Kidney (tissue), 13 donors: ENCODE measurements at regions not wholly inside any gene's neighbourhood (a gene's known extent, or its start where the extent isn't known, plus 50 kb on each side); places are given as distances from the start of the nearest gene placed in this dataset.
A peak's percentile ranks its signal among the peaks of the same experiment; 100 is the strongest.

Source experiments
- DNase-seq, 5 donors: peaks; one replicate each; pipeline ENCODE4 v3.0.0-alpha.2; 2013 to 2020
- FAIRE-seq: peaks from 2 replicates; lab custom pipeline; 2012; peaks lifted over from hg19 to GRCh38; lab: Jason Lieb, UNC
- H3K27ac ChIP-seq, 2 donors: one replicate each; pipeline ENCODE4 v1.7.0; 2013; ENCODE audit warnings: low read depth in 2 of 2, low read length in 2 of 2, inconsistent platforms in 1 of 2
- H3K27me3 ChIP-seq: one replicate; pipeline ENCODE4 v1.7.1; 2013; ENCODE audit warnings: low read length, inconsistent platforms; ENCODE audit not compliant: control insufficient read depth, insufficient read depth
- H3K36me3 ChIP-seq, 3 donors: one replicate each; pipeline versions ENCODE4 v1.7.0 to v1.7.1; 2013; ENCODE audit warnings: low read length in 3 of 3, control low read depth in 1 of 3, inconsistent platforms in 1 of 3; ENCODE audit not compliant: insufficient read depth in 3 of 3, control insufficient read depth in 2 of 3
- H3K4me1 ChIP-seq, 3 donors: one replicate each; pipeline versions ENCODE4 v1.7.0 to v1.7.1; 2013; ENCODE audit warnings: low read length in 3 of 3, inconsistent platforms in 1 of 3, low read depth in 1 of 3; ENCODE audit not compliant: control insufficient read depth in 2 of 3, insufficient read depth in 2 of 3
- H3K4me3 ChIP-seq, 3 donors: one replicate each; pipeline versions ENCODE4 v1.7.0 to v1.8.1; 2013; ENCODE audit warnings: low read length in 3 of 3, control low read depth in 1 of 3, inconsistent platforms in 1 of 3
- H3K9ac ChIP-seq, 3 donors: one replicate each; pipeline versions ENCODE4 v1.7.0 to v1.7.1; 2013; ENCODE audit warnings: low read length in 3 of 3, control low read depth in 1 of 3, inconsistent platforms in 1 of 3
- H3K9me3 ChIP-seq, 3 donors: one replicate each; pipeline versions ENCODE4 v1.7.0 to v1.7.1; 2013; ENCODE audit warnings: low read length in 3 of 3, control low read depth in 1 of 3, inconsistent platforms in 1 of 3; ENCODE audit not compliant: control insufficient read depth in 2 of 3, insufficient read depth in 1 of 3
- intact Hi-C: fragments of 100-400 bp; cut with DNase I; formaldehyde crosslinking; loops from one replicate; pipeline ENCODE4 v1.11.1; 2022
- TF ChIP-seq, protein P1 (sequence below): IDR thresholded peaks from 3 replicates; pipeline ENCODE4 v1.5.1; 2012; ENCODE audit warnings: mild to moderate bottlenecking, moderate library complexity, borderline replicate concordance; ENCODE audit not compliant: insufficient read depth; ENCODE audit errors: extremely low read depth
- donor health status: control.
- donor health status: control.
- donor health status: control.
- donor health status: control.
- donor health status: control.
- donor health status: DM: yes; HTN: yes; CAD: no.
- donor health status: Normal renal cell carcinoma (clear cell type).

DNA sequence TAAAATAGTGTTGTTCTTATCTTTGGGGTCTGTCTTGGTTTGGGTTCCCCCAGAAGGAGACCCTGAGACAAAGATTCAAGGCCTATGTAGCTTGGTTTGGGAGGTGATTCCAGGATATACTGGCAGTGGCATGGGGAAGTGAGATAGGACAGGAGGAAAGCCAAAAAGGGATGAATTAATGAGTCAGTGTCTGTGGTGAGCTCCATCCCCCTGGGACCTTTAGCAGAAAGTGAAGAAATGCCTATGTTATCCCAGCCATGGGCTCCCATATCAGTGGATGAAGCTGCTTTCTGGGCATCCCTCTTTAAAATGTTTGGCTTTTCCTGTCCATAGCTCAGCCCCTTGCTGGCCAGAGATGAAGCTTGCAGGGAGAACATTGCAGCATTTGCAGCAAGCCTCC is 217.0 kb upstream of the CTBP2 start:
- no peak overlapping the region for H3K4me3 ChIP-seq
- intact Hi-C loops, result no loop called here
- DNase-seq, result no peak
- no peak for FAIRE-seq
- no peaks in the 10 kb centered on the region for H3K36me3 ChIP-seq
- peaks cover 0 to 4% (median 0%) of the 10 kb centered on the region in 3 donors for H3K9me3 ChIP-seq
- H3K4me1 ChIP-seq, result no peaks in the 10 kb centered on the region
- H3K9ac ChIP-seq, result no peak overlapping the region
- TF ChIP-seq, protein P1, sequence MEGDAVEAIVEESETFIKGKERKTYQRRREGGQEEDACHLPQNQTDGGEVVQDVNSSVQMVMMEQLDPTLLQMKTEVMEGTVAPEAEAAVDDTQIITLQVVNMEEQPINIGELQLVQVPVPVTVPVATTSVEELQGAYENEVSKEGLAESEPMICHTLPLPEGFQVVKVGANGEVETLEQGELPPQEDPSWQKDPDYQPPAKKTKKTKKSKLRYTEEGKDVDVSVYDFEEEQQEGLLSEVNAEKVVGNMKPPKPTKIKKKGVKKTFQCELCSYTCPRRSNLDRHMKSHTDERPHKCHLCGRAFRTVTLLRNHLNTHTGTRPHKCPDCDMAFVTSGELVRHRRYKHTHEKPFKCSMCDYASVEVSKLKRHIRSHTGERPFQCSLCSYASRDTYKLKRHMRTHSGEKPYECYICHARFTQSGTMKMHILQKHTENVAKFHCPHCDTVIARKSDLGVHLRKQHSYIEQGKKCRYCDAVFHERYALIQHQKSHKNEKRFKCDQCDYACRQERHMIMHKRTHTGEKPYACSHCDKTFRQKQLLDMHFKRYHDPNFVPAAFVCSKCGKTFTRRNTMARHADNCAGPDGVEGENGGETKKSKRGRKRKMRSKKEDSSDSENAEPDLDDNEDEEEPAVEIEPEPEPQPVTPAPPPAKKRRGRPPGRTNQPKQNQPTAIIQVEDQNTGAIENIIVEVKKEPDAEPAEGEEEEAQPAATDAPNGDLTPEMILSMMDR, result no peak
- no peak overlapping the region for H3K27ac ChIP-seq
- H3K27me3 ChIP-seq, result no peaks in the 10 kb centered on the region

DNA sequence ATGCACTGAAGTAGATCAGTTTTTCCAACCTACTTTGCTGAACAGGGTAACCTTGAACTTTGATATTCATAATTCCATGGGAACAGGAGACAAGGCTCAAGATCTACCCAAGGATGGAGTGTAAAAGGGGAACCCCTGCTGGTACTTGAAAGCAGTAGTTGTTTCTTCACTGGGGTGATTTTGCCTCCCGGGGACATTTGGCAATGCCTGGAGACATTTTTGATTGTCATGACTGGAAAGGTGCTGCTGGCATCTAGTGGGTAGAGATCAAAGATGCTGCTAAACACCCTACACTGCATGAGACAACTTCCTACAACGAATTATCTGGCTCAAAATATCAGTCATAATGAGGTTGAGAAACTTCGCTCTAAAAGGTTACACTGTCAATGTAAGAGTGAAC is 214.8 kb upstream of the CTBP2 start:
- H3K4me3 ChIP-seq, result no peak overlapping the region
- FAIRE-seq, result no peak
- peaks cover 0 to 4% (median 0%) of the 10 kb centered on the region in 3 donors for H3K9me3 ChIP-seq
- H3K27ac ChIP-seq, result no peak overlapping the region
- TF ChIP-seq, protein P1, result no peak
- no peaks in the 10 kb centered on the region for H3K36me3 ChIP-seq
- H3K9ac ChIP-seq, result no peak overlapping the region
- peak in 1 of 5 donors; percentile 25 for DNase-seq
- H3K4me1 ChIP-seq, result no peaks in the 10 kb centered on the region
- intact Hi-C loops, result no loop called here
- no peaks in the 10 kb centered on the region for H3K27me3 ChIP-seq

DNA sequence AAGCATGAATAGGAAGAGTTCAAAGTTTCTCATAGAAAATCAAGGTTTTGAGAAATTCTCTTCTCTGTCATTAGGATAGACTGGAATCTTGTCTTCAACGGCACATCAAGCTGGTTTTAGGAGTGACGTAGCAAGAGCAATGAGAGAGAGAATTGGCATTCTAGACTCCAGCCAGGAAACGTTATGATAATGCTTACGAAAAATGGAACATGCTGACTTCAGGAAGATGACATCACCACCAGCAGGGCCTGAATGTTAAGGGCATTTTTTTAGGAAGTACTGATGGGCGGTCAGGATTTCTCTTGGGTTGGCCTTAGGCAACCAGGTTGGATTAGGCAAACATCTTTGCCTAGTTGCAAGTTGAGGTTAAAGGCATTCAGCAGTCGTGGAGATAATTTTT is 213.2 kb upstream of the CTBP2 start:
- Histone ChIP-seq H3K4me1 (no peaks in the 10 kb centered on the region), H3K9me3 (no peaks in the 10 kb centered on the region), H3K9ac (no peak overlapping the region), H3K4me3 (no peak overlapping the region), H3K27ac (no peak overlapping the region), H3K36me3 (no peaks in the 10 kb centered on the region), H3K27me3 (no peaks in the 10 kb centered on the region)
- DNase-seq, result no peak
- TF ChIP-seq, protein P1, result no peak
- intact Hi-C loops, result no loop called here
- FAIRE-seq, result no peak

DNA sequence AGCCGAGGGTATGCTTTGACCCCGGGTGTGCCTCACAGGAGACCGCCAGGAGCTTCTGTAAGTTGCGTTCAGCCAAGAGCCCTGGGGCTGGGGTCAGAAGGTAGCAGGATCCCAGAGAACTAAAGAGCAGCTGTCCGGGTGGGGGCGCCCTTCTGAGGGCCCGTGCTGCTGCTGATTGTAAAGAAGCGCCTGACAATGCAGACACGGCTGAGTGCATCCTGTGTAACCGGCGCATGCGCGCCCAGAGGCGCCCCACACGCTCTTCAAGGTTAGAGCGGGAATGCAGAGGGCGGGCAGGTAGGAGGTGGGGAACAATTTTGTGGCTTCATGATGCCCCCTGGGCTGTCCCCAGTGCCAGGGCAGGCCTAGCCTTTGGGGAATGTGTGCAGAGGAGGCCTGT is 210.2 kb upstream of the CTBP2 start:
- Histone ChIP-seq H3K9me3 (no peaks in the 10 kb centered on the region), H3K4me1 (no peaks in the 10 kb centered on the region), H3K36me3 (no peaks in the 10 kb centered on the region), H3K4me3 (no peak overlapping the region), H3K27ac (no peak overlapping the region), H3K9ac (no peak overlapping the region), H3K27me3 (no peaks in the 10 kb centered on the region)
- FAIRE-seq, result no peak
- TF ChIP-seq, protein P1, result no peak
- intact Hi-C loops, result no loop called here
- peak; percentile 42 to 72 (median 67) for DNase-seq
